Neuronal stem cell (in vitro differentiated cells): ENCODE measurements at regions not wholly inside any gene's neighbourhood (a gene's known extent, or its start where the extent isn't known, plus 50 kb on each side); places are given as distances from the start of the nearest gene placed in this dataset.

Experiments used
- DNase-seq: peaks from one replicate; pipeline ENCODE4 v3.0.0-alpha.2; 2013; ENCODE audit warnings: low spot score
- H2AFZ ChIP-seq: one replicate; pipeline ENCODE4 v1.6.1; 2013; ENCODE audit warnings: mild to moderate bottlenecking, low read length, inconsistent platforms
- H2AK5ac ChIP-seq: 2 replicates; pipeline ENCODE4 v1.6.1; 2013; ENCODE audit warnings: low read depth, mild to moderate bottlenecking, inconsistent platforms, low read length, moderate library complexity, mixed read lengths
- H2BK120ac ChIP-seq: 2 replicates; pipeline ENCODE4 v1.6.1; 2013; ENCODE audit warnings: low read depth, mild to moderate bottlenecking, inconsistent platforms, low read length, moderate library complexity, mixed read lengths
- H2BK12ac ChIP-seq: one replicate; pipeline ENCODE4 v1.6.1; 2013; ENCODE audit warnings: low read length, inconsistent platforms
- H2BK15ac ChIP-seq: 2 replicates; pipeline ENCODE4 v1.6.1; 2013; ENCODE audit warnings: mild to moderate bottlenecking, low read length, inconsistent platforms, mixed read lengths
- H2BK5ac ChIP-seq: one replicate; pipeline ENCODE4 v1.6.1; 2013; ENCODE audit warnings: inconsistent platforms, mild to moderate bottlenecking, low read length, moderate library complexity
- H3K14ac ChIP-seq: one replicate; pipeline ENCODE4 v1.6.1; 2013; ENCODE audit warnings: low read length, inconsistent platforms
- H3K18ac ChIP-seq: 2 replicates; pipeline ENCODE4 v1.6.1; 2013; ENCODE audit warnings: low read length, inconsistent platforms
- H3K23ac ChIP-seq: 2 replicates; pipeline ENCODE4 v1.6.1; 2013; ENCODE audit warnings: low read depth, mild to moderate bottlenecking, mixed read lengths, low read length, inconsistent platforms; ENCODE audit not compliant: poor library complexity
- H3K27ac ChIP-seq: replicated peaks from 3 replicates; pipeline ENCODE4 v1.5.1; 2013; ENCODE audit warnings: low read length, inconsistent platforms
- H3K27me3 ChIP-seq, 3 experiments: 2 replicates each; pipeline ENCODE4 v1.6.1; 2013; ENCODE audit warnings: low read length in 3 of 3, mild to moderate bottlenecking in 2 of 3, inconsistent platforms in 1 of 3, low read depth in 1 of 3, mixed read lengths in 1 of 3, moderate library complexity in 1 of 3; ENCODE audit not compliant: control insufficient read depth in 3 of 3, insufficient read depth in 3 of 3
- H3K36me3 ChIP-seq, 2 donors: replicated peaks in 1 of 2; 2 replicates each; pipeline ENCODE4 v1.6.1; 2013; ENCODE audit warnings: low read length in 2 of 2; ENCODE audit not compliant: control insufficient read depth in 2 of 2, insufficient read depth in 2 of 2
- H3K4ac ChIP-seq: 2 replicates; pipeline ENCODE4 v1.6.1; 2013; ENCODE audit warnings: inconsistent platforms, mild to moderate bottlenecking, low read length, moderate library complexity
- H3K4me1 ChIP-seq, 2 donors: 1 replicate in 1 of 2; 2 replicates in 1 of 2; pipeline ENCODE4 v1.6.1; 2013; ENCODE audit warnings: low read length in 2 of 2, low read depth in 1 of 2; ENCODE audit not compliant: control insufficient read depth in 2 of 2, insufficient read depth in 1 of 2
- H3K4me2 ChIP-seq: one replicate; pipeline ENCODE4 v1.6.1; 2013; ENCODE audit warnings: mild to moderate bottlenecking, low read length, inconsistent platforms; ENCODE audit not compliant: insufficient read depth, poor library complexity, severe bottlenecking
- H3K4me3 ChIP-seq, 2 donors: 2 replicates each; pipeline ENCODE4 v1.5.1; 2013; ENCODE audit warnings: low read length in 2 of 2, mild to moderate bottlenecking in 2 of 2, inconsistent platforms in 1 of 2, moderate library complexity in 1 of 2
- H3K79me1 ChIP-seq: one replicate; pipeline ENCODE4 v1.6.1; 2013; ENCODE audit warnings: low read depth, mild to moderate bottlenecking, inconsistent platforms, low read length, moderate library complexity
- H3K9ac ChIP-seq: one replicate; pipeline ENCODE4 v1.6.1; 2013; ENCODE audit warnings: mild to moderate bottlenecking, low read depth, low read length, inconsistent platforms; ENCODE audit not compliant: poor library complexity
- H3K9me3 ChIP-seq, 2 donors: replicated peaks in 1 of 2; 2 replicates each; pipeline versions ENCODE3 to v1.6.1; 2013; ENCODE audit warnings: low read length in 2 of 2, mild to moderate bottlenecking in 2 of 2, inconsistent platforms in 1 of 2, low read depth in 1 of 2, mixed read lengths in 1 of 2, moderate library complexity in 1 of 2; ENCODE audit not compliant: control insufficient read depth in 2 of 2, insufficient read depth in 1 of 2
- H4K8ac ChIP-seq: one replicate; pipeline ENCODE4 v1.6.1; 2013; ENCODE audit warnings: low read depth, mild to moderate bottlenecking, inconsistent platforms, low read length, moderate library complexity
- H4K91ac ChIP-seq: one replicate; pipeline ENCODE4 v1.6.1; 2013; ENCODE audit warnings: low read length, low read depth, mild to moderate bottlenecking, inconsistent platforms; ENCODE audit not compliant: poor library complexity
- WGBS, 2 donors: extraction: QIAGEN DNeasy Blood & Tissue Kit; methylation state at CpG; one replicate each; pipeline ENCODE4 v1.1.7; 2013; ENCODE audit warnings: missing lambda C conversion rate in 2 of 2, mixed read lengths in 1 of 2; ENCODE audit not compliant: insufficient read length in 2 of 2, insufficient replicate concordance in 1 of 2; ENCODE audit errors: extremely low coverage in 2 of 2; 5-methylcytosine and 5-hydroxymethylcytosine counted together

GRCh38 chr20:12291386-12291785, 373.7 kb downstream of the BTBD3 start:
- Histone ChIP-seq H3K4me3 (no peak overlapping the region), H2AK5ac (no peak overlapping the region), H2AFZ (no peak overlapping the region), H2BK5ac (no peak overlapping the region), H3K27ac (no peak overlapping the region), H3K9me3 (no peaks in the 10 kb centered on the region), H3K4ac (no peak overlapping the region), H3K14ac (no peak overlapping the region), H3K36me3 (no peaks in the 10 kb centered on the region), H3K4me1 (no peaks in the 10 kb centered on the region), H2BK15ac (no peak overlapping the region), H4K91ac (no peak overlapping the region), H3K4me2 (no peak overlapping the region), H3K79me1 (no peaks in the 10 kb centered on the region), H2BK120ac (no peak overlapping the region), H3K9ac (no peak overlapping the region), H3K27me3 (no peaks in the 10 kb centered on the region), H3K18ac (no peak overlapping the region), H3K23ac (no peak overlapping the region), H4K8ac (no peak overlapping the region), H2BK12ac (no peak overlapping the region)
- no CpG with 5 or more reads among the region's 3 CpGs for WGBS, 2 donors
- no peak for DNase-seq

- Histone ChIP-seq H4K8ac (no peak overlapping the region), H3K27ac (no peak overlapping the region), H2BK5ac (no peak overlapping the region), H3K27me3 (no peaks in the 10 kb centered on the region), H3K4me2 (no peak overlapping the region), H3K4me3 (no peak overlapping the region), H2AFZ (no peak overlapping the region), H3K14ac (no peak overlapping the region), H3K4me1 (no peaks in the 10 kb centered on the region), H2BK15ac (no peak overlapping the region), H3K9ac (no peak overlapping the region), H2BK120ac (no peak overlapping the region), H3K36me3 (no peaks in the 10 kb centered on the region), H3K79me1 (peaks cover 1% of the 10 kb centered on the region), H3K18ac (no peak overlapping the region), H2AK5ac (no peak overlapping the region), H3K23ac (no peak overlapping the region), H3K9me3 (peaks cover 0 to 5% of the 10 kb centered on the region in 2 donors), H2BK12ac (no peak overlapping the region), H3K4ac (no peak overlapping the region), H4K91ac (no peak overlapping the region)
- WGBS, 2 donors = no CpG with 5 or more reads among the region's 3 CpGs
- DNase-seq = no peak
These were observed 376.2 kb downstream of the BTBD3 start for GRCh38 chr20:12293900-12294299.

GRCh38 chr20:12294678-12295077, 377.0 kb downstream of the BTBD3 start:
- Histone ChIP-seq H3K9ac (no peak overlapping the region), H3K18ac (no peak overlapping the region), H3K27ac (no peak overlapping the region), H2BK5ac (no peak overlapping the region), H3K9me3 (peaks cover 0 to 7% of the 10 kb centered on the region in 2 donors), H2BK120ac (no peak overlapping the region), H3K14ac (no peak overlapping the region), H3K4me2 (no peak overlapping the region), H2AFZ (no peak overlapping the region), H4K8ac (no peak overlapping the region), H2AK5ac (no peak overlapping the region), H2BK12ac (no peak overlapping the region), H3K4me3 (no peak overlapping the region), H3K4ac (no peak overlapping the region), H3K23ac (no peak overlapping the region), H3K36me3 (no peaks in the 10 kb centered on the region), H2BK15ac (no peak overlapping the region), H3K27me3 (no peaks in the 10 kb centered on the region), H3K4me1 (no peaks in the 10 kb centered on the region), H4K91ac (no peak overlapping the region), H3K79me1 (peaks cover 1% of the 10 kb centered on the region)
- WGBS, 2 donors = no CpG with 5 or more reads among the region's 3 CpGs
- DNase-seq = no peak

- Histone ChIP-seq H3K27me3 (no peaks in the 10 kb centered on the region), H4K8ac (no peak overlapping the region), H3K4me2 (no peak overlapping the region), H2BK5ac (no peak overlapping the region), H3K36me3 (no peaks in the 10 kb centered on the region), H2BK12ac (no peak overlapping the region), H2BK120ac (no peak overlapping the region), H3K4ac (no peak overlapping the region), H3K79me1 (no peaks in the 10 kb centered on the region), H3K27ac (no peak overlapping the region), H3K9ac (no peak overlapping the region), H3K23ac (no peak overlapping the region), H2AFZ (no peak overlapping the region), H2BK15ac (no peak overlapping the region), H2AK5ac (no peak overlapping the region), H4K91ac (no peak overlapping the region), H3K4me1 (no peaks in the 10 kb centered on the region), H3K4me3 (no peak overlapping the region), H3K9me3 (peaks cover 0 to 4% of the 10 kb centered on the region in 2 donors), H3K18ac (no peak overlapping the region), H3K14ac (no peak overlapping the region)
- DNase-seq = no peak
- WGBS, 2 donors = no CpG with 5 or more reads among the region's 9 CpGs
These were observed 387.7 kb downstream of the BTBD3 start for GRCh38 chr20:12305188-12305950.
